ENCODE measurements at regions not wholly inside any gene's neighbourhood (a gene's known extent, or its start where the extent isn't known, plus 50 kb on each side); places are given as distances from the start of the nearest gene placed in this dataset.

DNA sequence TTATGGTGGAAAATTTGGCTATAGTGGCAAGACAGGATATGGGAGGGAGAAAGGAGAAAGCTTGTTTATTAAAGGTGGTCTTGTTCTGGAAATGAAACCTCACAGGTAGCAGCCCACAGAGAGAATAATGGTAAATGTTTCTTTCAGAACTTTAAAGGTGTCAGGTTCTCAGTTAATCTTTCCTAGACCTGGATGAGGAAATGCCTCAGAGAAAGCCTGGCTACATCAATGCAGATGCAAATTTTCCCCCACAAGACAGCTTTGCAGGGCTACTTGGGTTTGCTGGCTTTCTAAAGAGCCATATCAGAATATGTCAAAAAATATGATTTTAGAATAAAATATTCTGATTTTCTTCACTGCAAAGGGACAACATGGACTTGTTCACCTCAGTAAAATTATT is 715.0 kb downstream of the FAM133A start:
- Histone ChIP-seq H3K9me3 (ENCODE audit: insufficient read depth, low read depth, low read length) (no peaks in the 10 kb centered on the region), H4K20me1 (ENCODE audit: insufficient read depth, low read length) (no peaks in the 10 kb centered on the region), H3K4me1 (ENCODE audit: insufficient read depth, low read length) (no peaks in the 10 kb centered on the region), H3K27me3 (ENCODE audit: insufficient read depth, low read length) (no peaks in the 10 kb centered on the region), H3K9ac (ENCODE audit: low read length) (no peak overlapping the region), H3K4me3 (ENCODE audit: insufficient read depth, low read depth, low read length) (no peak overlapping the region), H3K36me3 (ENCODE audit: insufficient read depth, low read length) (no peaks in the 10 kb centered on the region), H3K79me2 (ENCODE audit: insufficient read depth, low read length) (no peaks in the 10 kb centered on the region), H3K4me2 (ENCODE audit: low read length) (no peak overlapping the region), H3K27ac (ENCODE audit: low read depth, low read length) (no peak overlapping the region), H2AFZ (ENCODE audit: low read depth, low read length) (no peak overlapping the region)
- H3K4me1 Mint-ChIP-seq (ENCODE audit: low read depth, unreplicated experiment) = no peaks in the 10 kb centered on the region
- H3K4me3 Mint-ChIP-seq (ENCODE audit: unreplicated experiment) = no peak overlapping the region
- H3K27me3 Mint-ChIP-seq (ENCODE audit: low read depth, unreplicated experiment) = no peaks in the 10 kb centered on the region
- FAIRE-seq (no peak), DNase-seq (ENCODE audit: low read depth) (no peak)
- TF ChIP-seq, protein P1, sequence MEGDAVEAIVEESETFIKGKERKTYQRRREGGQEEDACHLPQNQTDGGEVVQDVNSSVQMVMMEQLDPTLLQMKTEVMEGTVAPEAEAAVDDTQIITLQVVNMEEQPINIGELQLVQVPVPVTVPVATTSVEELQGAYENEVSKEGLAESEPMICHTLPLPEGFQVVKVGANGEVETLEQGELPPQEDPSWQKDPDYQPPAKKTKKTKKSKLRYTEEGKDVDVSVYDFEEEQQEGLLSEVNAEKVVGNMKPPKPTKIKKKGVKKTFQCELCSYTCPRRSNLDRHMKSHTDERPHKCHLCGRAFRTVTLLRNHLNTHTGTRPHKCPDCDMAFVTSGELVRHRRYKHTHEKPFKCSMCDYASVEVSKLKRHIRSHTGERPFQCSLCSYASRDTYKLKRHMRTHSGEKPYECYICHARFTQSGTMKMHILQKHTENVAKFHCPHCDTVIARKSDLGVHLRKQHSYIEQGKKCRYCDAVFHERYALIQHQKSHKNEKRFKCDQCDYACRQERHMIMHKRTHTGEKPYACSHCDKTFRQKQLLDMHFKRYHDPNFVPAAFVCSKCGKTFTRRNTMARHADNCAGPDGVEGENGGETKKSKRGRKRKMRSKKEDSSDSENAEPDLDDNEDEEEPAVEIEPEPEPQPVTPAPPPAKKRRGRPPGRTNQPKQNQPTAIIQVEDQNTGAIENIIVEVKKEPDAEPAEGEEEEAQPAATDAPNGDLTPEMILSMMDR (IDR thresholded peaks at IDR 0.05; ENCODE audit: insufficient read depth, low read depth, low read length) = no peak
- no peak for TF ChIP-seq EZH2 (IDR thresholded peaks at IDR 0.05; ENCODE audit: insufficient read depth, low read length)
- no peaks in the 10 kb centered on the region for H3K36me3 Mint-ChIP-seq (ENCODE audit: low read depth, unreplicated experiment)
- H3K9me3 Mint-ChIP-seq (ENCODE audit: unreplicated experiment) = no peaks in the 10 kb centered on the region
- no peak overlapping the region for H3K27ac Mint-ChIP-seq (ENCODE audit: unreplicated experiment)

DNA sequence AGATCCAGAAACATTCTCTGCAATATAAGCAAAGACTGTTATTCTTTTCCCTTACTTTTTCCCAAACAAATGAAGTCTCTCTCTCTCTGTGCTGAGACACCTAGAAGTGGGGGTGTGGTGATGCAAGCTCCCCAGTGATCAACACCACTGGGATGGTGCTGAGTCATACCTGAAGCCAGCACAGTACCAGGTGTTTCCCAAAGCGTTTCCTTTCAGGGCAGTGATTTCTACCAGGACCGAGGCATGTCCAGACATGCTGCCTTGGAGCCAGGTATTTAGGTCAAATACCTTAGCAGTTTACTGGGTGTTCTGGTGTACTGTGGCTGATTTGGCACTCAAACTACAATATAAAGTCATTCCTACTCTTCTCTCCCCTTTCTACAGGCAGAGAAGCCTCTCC is 726.5 kb downstream of the FAM133A start:
- H3K9me3 Mint-ChIP-seq (ENCODE audit: unreplicated experiment) = no peaks in the 10 kb centered on the region
- no peak for FAIRE-seq
- no peak for DNase-seq (ENCODE audit: low read depth)
- no peaks in the 10 kb centered on the region for H3K4me1 Mint-ChIP-seq (ENCODE audit: low read depth, unreplicated experiment)
- no peak overlapping the region for H3K27ac ChIP-seq (ENCODE audit: low read depth, low read length)
- no peak overlapping the region for H3K4me2 ChIP-seq (ENCODE audit: low read length)
- no peaks in the 10 kb centered on the region for H3K36me3 Mint-ChIP-seq (ENCODE audit: low read depth, unreplicated experiment)
- H3K4me1 ChIP-seq (ENCODE audit: insufficient read depth, low read length) = no peaks in the 10 kb centered on the region
- H3K27me3 Mint-ChIP-seq (ENCODE audit: low read depth, unreplicated experiment) = no peaks in the 10 kb centered on the region
- peak overlapping the region; percentile 83 for H3K27ac Mint-ChIP-seq (ENCODE audit: unreplicated experiment)
- no peak overlapping the region for H3K4me3 Mint-ChIP-seq (ENCODE audit: unreplicated experiment)
- H3K79me2 ChIP-seq (ENCODE audit: insufficient read depth, low read length) = no peaks in the 10 kb centered on the region
- H4K20me1 ChIP-seq (ENCODE audit: insufficient read depth, low read length) = no peaks in the 10 kb centered on the region
- H3K9me3 ChIP-seq (ENCODE audit: insufficient read depth, low read depth, low read length) = no peaks in the 10 kb centered on the region
- no peak for TF ChIP-seq EZH2 (IDR thresholded peaks at IDR 0.05; ENCODE audit: insufficient read depth, low read length)
- TF ChIP-seq, protein P1 (IDR thresholded peaks at IDR 0.05; ENCODE audit: insufficient read depth, low read depth, low read length) = no peak
- no peak overlapping the region for H3K9ac ChIP-seq (ENCODE audit: low read length)
- H3K4me3 ChIP-seq (ENCODE audit: insufficient read depth, low read depth, low read length) = no peak overlapping the region
- H3K36me3 ChIP-seq (ENCODE audit: insufficient read depth, low read length) = no peaks in the 10 kb centered on the region
- no peaks in the 10 kb centered on the region for H3K27me3 ChIP-seq (ENCODE audit: insufficient read depth, low read length)
- H2AFZ ChIP-seq (ENCODE audit: low read depth, low read length) = no peak overlapping the region

DNA sequence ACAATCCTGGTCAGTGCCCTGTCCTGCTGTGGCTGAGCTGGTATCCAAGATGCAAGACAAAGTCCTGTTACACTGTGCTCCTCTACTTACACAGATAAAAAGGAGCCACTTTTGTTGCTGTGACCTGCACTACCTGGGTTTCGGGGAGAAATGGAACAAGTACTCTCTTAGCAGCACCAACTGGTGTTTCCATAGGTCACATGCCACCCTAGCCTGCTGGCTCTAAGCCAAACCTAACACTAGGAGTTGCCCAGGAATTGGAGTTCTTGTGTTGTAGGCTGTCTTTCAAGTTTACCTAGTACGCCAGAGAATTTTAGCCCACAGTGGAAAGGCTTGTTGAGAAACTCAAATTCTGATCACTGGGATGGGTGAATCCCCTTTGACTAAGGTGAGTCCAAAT is 727.4 kb downstream of the FAM133A start:
- H3K9ac ChIP-seq (ENCODE audit: low read length) = no peak overlapping the region

More for the DNA sequence above, 727.4 kb downstream of the FAM133A start:
- no peaks in the 10 kb centered on the region for H3K4me1 Mint-ChIP-seq (ENCODE audit: low read depth, unreplicated experiment)
- H3K27me3 Mint-ChIP-seq (ENCODE audit: low read depth, unreplicated experiment) = no peaks in the 10 kb centered on the region
- H3K27ac Mint-ChIP-seq (ENCODE audit: unreplicated experiment) = no peak overlapping the region
- no peak for TF ChIP-seq EZH2 (IDR thresholded peaks at IDR 0.05; ENCODE audit: insufficient read depth, low read length)
- TF ChIP-seq, protein P1 (IDR thresholded peaks at IDR 0.05; ENCODE audit: insufficient read depth, low read depth, low read length) = no peak
- DNase-seq (ENCODE audit: low read depth) = no peak
- no peaks in the 10 kb centered on the region for H3K36me3 Mint-ChIP-seq (ENCODE audit: low read depth, unreplicated experiment)
- H3K4me3 Mint-ChIP-seq (ENCODE audit: unreplicated experiment) = no peak overlapping the region
- H3K4me1 ChIP-seq (ENCODE audit: insufficient read depth, low read length) = no peaks in the 10 kb centered on the region
- H3K4me3 ChIP-seq (ENCODE audit: insufficient read depth, low read depth, low read length) = no peak overlapping the region
- no peaks in the 10 kb centered on the region for H4K20me1 ChIP-seq (ENCODE audit: insufficient read depth, low read length)
- FAIRE-seq = no peak
- H2AFZ ChIP-seq (ENCODE audit: low read depth, low read length) = no peak overlapping the region
- no peaks in the 10 kb centered on the region for H3K27me3 ChIP-seq (ENCODE audit: insufficient read depth, low read length)
- no peaks in the 10 kb centered on the region for H3K79me2 ChIP-seq (ENCODE audit: insufficient read depth, low read length)
- H3K27ac ChIP-seq (ENCODE audit: low read depth, low read length) = no peak overlapping the region
- no peaks in the 10 kb centered on the region for H3K36me3 ChIP-seq (ENCODE audit: insufficient read depth, low read length)
- H3K9me3 Mint-ChIP-seq (ENCODE audit: unreplicated experiment) = no peaks in the 10 kb centered on the region
- H3K4me2 ChIP-seq (ENCODE audit: low read length) = no peak overlapping the region
- H3K9me3 ChIP-seq (ENCODE audit: insufficient read depth, low read depth, low read length) = no peaks in the 10 kb centered on the region

Measured in astrocyte (in vitro differentiated cells and primary cell).